ENCODE measurements at regions not wholly inside any gene's neighbourhood (a gene's known extent, or its start where the extent isn't known, plus 50 kb on each side); places are given as distances from the start of the nearest gene placed in this dataset.

GRCh38 chr11:127679816-127680545, 679.4 kb upstream of the KIRREL3 start:
- Histone ChIP-seq H2BK20ac (ENCODE audit: low read depth, low read length) (no peak overlapping the region), H3K23ac (ENCODE audit: low read depth, low read length) (no peak overlapping the region), H3K9ac (ENCODE audit: low read depth, low read length) (no peak overlapping the region), H2AK5ac (ENCODE audit: low read depth, low read length) (no peak overlapping the region), H4K8ac (ENCODE audit: low read depth in 2 of 2, low read length in 2 of 2) (no peak overlapping the region), H2AFZ (replicated peaks; ENCODE audit: low read length, poor library complexity) (no peak overlapping the region), H3K79me1 (ENCODE audit: low read depth in 1 of 2, low read length in 2 of 2) (no peaks in the 10 kb centered on the region), H3K4me3 (ENCODE audit: insufficient read depth, low read depth, low read length) (no peak overlapping the region), H3K27me3 (ENCODE audit: control insufficient read depth, insufficient read depth, low read length) (peaks cover 4% of the 10 kb centered on the region; the same call in 1 of the 2 replicates), H4K91ac (ENCODE audit: insufficient read depth, low read depth, low read length) (no peak overlapping the region), H3K9me3 (ENCODE audit: control insufficient read depth, insufficient read depth, low read length) (no peaks in the 10 kb centered on the region), H3K4ac (ENCODE audit: low read depth, low read length) (no peak overlapping the region), H3K36me3 (ENCODE audit: control insufficient read depth, insufficient read depth, low read length) (no peaks in the 10 kb centered on the region), H2BK120ac (ENCODE audit: low read depth, low read length) (no peak overlapping the region), H3K4me1 (ENCODE audit: control insufficient read depth, insufficient read depth, low read length) (no peaks in the 10 kb centered on the region), H2BK15ac (ENCODE audit: low read depth, low read length) (no peak overlapping the region), H4K5ac (ENCODE audit: low read depth, low read length) (no peak overlapping the region), H4K20me1 (ENCODE audit: insufficient read depth, low read length) (no peaks in the 10 kb centered on the region), H3K56ac (ENCODE audit: extremely low read depth, insufficient read depth, low read length) (no peak overlapping the region), H3K27ac (ENCODE audit: insufficient read depth, low read length) (no peak overlapping the region), H3K14ac (replicated peaks; ENCODE audit: low read depth, low read length) (no peak overlapping the region), H3K9me1 (ENCODE audit: insufficient read depth, low read length) (no peaks in the 10 kb centered on the region), H3K18ac (ENCODE audit: low read depth, low read length) (no peak overlapping the region), H2BK5ac (ENCODE audit: low read depth, low read length, poor library complexity, severe bottlenecking) (no peak overlapping the region), H2AK9ac (replicated peaks; ENCODE audit: low read depth, low read length, poor library complexity) (no peak overlapping the region), H3K4me2 (ENCODE audit: low read depth, low read length) (no peak overlapping the region)
- intact Hi-C loops (cut with micrococcal nuclease) (no loop called here), in situ Hi-C loops (cut with MboI; ENCODE audit: low sequenced_read_pairs) (no loop called here), dilution Hi-C loops (cut with HindIII; ENCODE audit: low sequenced_read_pairs, unreplicated experiment) (no loop called here)
- ChIA-PET POLR2A (ENCODE audit: unreplicated experiment) (no interaction called here), CTCF (no interaction called here)
- ATAC-seq (ENCODE audit: low read depth): no peak
- WGBS, 2 experiments (ENCODE audit: extremely low coverage in 2 of 2, insufficient read length in 1 of 2): 100% methylated on average over 1 of the region's 8 CpGs; no CpG with 5 or more reads in 1 of the 2 experiments
- no peak for DNase-seq
- BruUV-seq (replicated peaks): no TSS peak
- no peak for TF ChIP-seq USF2 (IDR thresholded peaks at IDR 0.05; ENCODE audit: low read depth, low read length)
- no peak for TF ChIP-seq POLR2A (IDR thresholded peaks at IDR 0.05; ENCODE audit: low read depth, low read length)
- TF ChIP-seq SMC3 (IDR thresholded peaks at IDR 0.05; ENCODE audit: low read depth, low read length): no peak
- TF ChIP-seq NFE2L2 (IDR thresholded peaks at IDR 0.05; ENCODE audit: low read depth, low read length): no peak
- no peak for TF ChIP-seq MXI1 (IDR thresholded peaks at IDR 0.05; ENCODE audit: borderline replicate concordance, low read depth, low read length)
- TF ChIP-seq BHLHE40 (IDR thresholded peaks at IDR 0.05; ENCODE audit: low read depth, low read length): no peak
- TF ChIP-seq MAZ (IDR thresholded peaks at IDR 0.05; ENCODE audit: borderline replicate concordance, low read depth, low read length): no peak
- TF ChIP-seq FOS (IDR thresholded peaks at IDR 0.05; ENCODE audit: low read depth, low read length): no peak
- no peak for TF ChIP-seq MAFK (IDR thresholded peaks at IDR 0.05; ENCODE audit: low read depth, low read length)
- no peak for TF ChIP-seq CEBPB (IDR thresholded peaks at IDR 0.05; ENCODE audit: low read depth, low read length)
- no peak for TF ChIP-seq CTCF (conservative IDR thresholded peaks at IDR 0.05; ENCODE audit: low read depth, low read length)
- TF ChIP-seq RFX5 (IDR thresholded peaks at IDR 0.05; ENCODE audit: low read depth, low read length): no peak
- no peak for TF ChIP-seq ELK1 (IDR thresholded peaks at IDR 0.05; ENCODE audit: borderline replicate concordance, low read depth, low read length)
- no peak for TF ChIP-seq RAD21 (IDR thresholded peaks at IDR 0.05; ENCODE audit: low read length)
- no peak for TF ChIP-seq CHD1 (IDR thresholded peaks at IDR 0.05; ENCODE audit: low read depth, low read length)
- no peak for TF ChIP-seq RCOR1 (IDR thresholded peaks at IDR 0.05; ENCODE audit: insufficient replicate concordance, low read length)
